Epithelial cell of proximal tubule (primary cell): ENCODE measurements at regions not wholly inside any gene's neighbourhood (a gene's known extent, or its start where the extent isn't known, plus 50 kb on each side); places are given as distances from the start of the nearest gene placed in this dataset.

ENCODE experiments used
- DNase-seq: peaks from one replicate; pipeline ENCODE4 v3.0.0-alpha.2; 2011; ENCODE audit warnings: low read depth
- H3K4me3 ChIP-seq: 2 replicates; pipeline ENCODE4 v1.5.1; 2011; ENCODE audit warnings: low read depth, mild to moderate bottlenecking, low read length
- CTCF ChIP-seq: conservative IDR thresholded peaks from 2 replicates; pipeline ENCODE4 v1.5.1; 2012; ENCODE audit warnings: low read depth, mild to moderate bottlenecking, low read length

GRCh38 chr18:76137216-76137615 lies 357.8 kb downstream of the ZNF516 start:
- no peak for TF ChIP-seq CTCF
- DNase-seq = no peak
- H3K4me3 ChIP-seq = no peak overlapping the region

GRCh38 chr18:76136701-76137100 lies 358.3 kb downstream of the ZNF516 start:
- TF ChIP-seq CTCF = no peak

GRCh38 chr18:76134628-76135027 lies 360.4 kb downstream of the ZNF516 start:
- no peak for DNase-seq
- no peak overlapping the region for H3K4me3 ChIP-seq
- TF ChIP-seq CTCF = no peak

More at GRCh38 chr18:76136701-76137100, 358.3 kb downstream of the ZNF516 start:
- no peak overlapping the region for H3K4me3 ChIP-seq
- DNase-seq = no peak

- TF ChIP-seq CTCF = no peak
- no peak overlapping the region for H3K4me3 ChIP-seq
- no peak for DNase-seq
These were observed 361.2 kb downstream of the ZNF516 start for GRCh38 chr18:76133873-76134272.

GRCh38 chr18:76131738-76132137 lies 363.3 kb downstream of the ZNF516 start:
- DNase-seq = no peak
- TF ChIP-seq CTCF = no peak
- H3K4me3 ChIP-seq = no peak overlapping the region

- no peak for DNase-seq
- H3K4me3 ChIP-seq = no peak overlapping the region
- no peak for TF ChIP-seq CTCF
These were observed 364.2 kb downstream of the ZNF516 start for GRCh38 chr18:76130845-76131244.

GRCh38 chr18:76126327-76126726 lies 368.7 kb downstream of the ZNF516 start:
- H3K4me3 ChIP-seq = no peak overlapping the region
- TF ChIP-seq CTCF = no peak
- no peak for DNase-seq
